HEK293T (cell line): ENCODE measurements at regions not wholly inside any gene's neighbourhood (a gene's known extent, or its start where the extent isn't known, plus 50 kb on each side); places are given as distances from the start of the nearest gene placed in this dataset.

ENCODE experiments used
- CTCF ChIA-PET: fragments of 350-600 bp; formaldehyde crosslinking; extraction: SDS; loops from one replicate; lab custom pipeline; 2021; ENCODE audit warnings: antibody characterized with exemption, inconsistent platforms; lab: Yijun Ruan, JAX
- POLR2A ChIA-PET: fragments of 350-600 bp; formaldehyde crosslinking; extraction: SDS; loops from one replicate; lab custom pipeline; 2020; ENCODE audit warnings: antibody characterized with exemption, inconsistent platforms; lab: Yijun Ruan, JAX
- DNase-seq: peaks from one replicate; pipeline ENCODE4 v3.0.0; 2012; ENCODE audit warnings: mixed read lengths; ENCODE audit errors: extremely low spot score
- ARNT ChIP-seq: fragments of 450-650 bp; IDR thresholded peaks from 2 replicates; pipeline ENCODE4 v1.6.1; 2017; ENCODE audit warnings: mild to moderate bottlenecking
- BHLHE40 ChIP-seq: fragments of 450-650 bp; IDR thresholded peaks from 2 replicates; pipeline ENCODE4 v1.6.1; 2016; ENCODE audit warnings: mild to moderate bottlenecking, moderate library complexity, borderline replicate concordance
- CTBP1 ChIP-seq: fragments of 450-650 bp; IDR thresholded peaks from 2 replicates; pipeline ENCODE4 v1.6.1; 2016; ENCODE audit warnings: borderline replicate concordance
- ELF4 ChIP-seq: fragments of 450-650 bp; IDR thresholded peaks from 2 replicates; pipeline ENCODE4 v1.6.1; 2017; ENCODE audit warnings: antibody characterized with exemption
- FOXA1 ChIP-seq: fragments of 450-650 bp; IDR thresholded peaks from 2 replicates; pipeline ENCODE4 v1.6.1; 2016; ENCODE audit warnings: mild to moderate bottlenecking
- FOXK2 ChIP-seq: fragments of 450-650 bp; IDR thresholded peaks from 2 replicates; pipeline ENCODE4 v1.6.1; 2016; ENCODE audit warnings: mild to moderate bottlenecking
- FOXM1 ChIP-seq: fragments of 450-650 bp; IDR thresholded peaks from 2 replicates; pipeline ENCODE4 v1.6.1; 2017; ENCODE audit warnings: mild to moderate bottlenecking, borderline replicate concordance
- HDGF ChIP-seq: fragments of 450-650 bp; IDR thresholded peaks from 2 replicates; pipeline ENCODE4 v1.6.1; 2017; ENCODE audit warnings: antibody characterized with exemption, borderline replicate concordance
- L3MBTL2 ChIP-seq: fragments of 450-650 bp; conservative IDR thresholded peaks from 2 replicates; pipeline ENCODE4 v1.6.1; 2016; ENCODE audit warnings: mild to moderate bottlenecking
- LEF1 ChIP-seq: fragments of 450-650 bp; IDR thresholded peaks from 2 replicates; pipeline ENCODE4 v1.6.1; 2017; ENCODE audit warnings: mild to moderate bottlenecking, borderline replicate concordance
- NFRKB ChIP-seq: fragments of 450-650 bp; IDR thresholded peaks from 2 replicates; pipeline ENCODE4 v1.6.1; 2016; ENCODE audit warnings: mild to moderate bottlenecking, moderate library complexity
- PKNOX1 ChIP-seq: fragments of 450-650 bp; IDR thresholded peaks from 2 replicates; pipeline ENCODE4 v1.6.1; 2016
- SP1 ChIP-seq: fragments of 450-650 bp; IDR thresholded peaks from 2 replicates; pipeline ENCODE4 v1.6.1; 2017
- SUZ12 ChIP-seq: fragments of 450-650 bp; IDR thresholded peaks from 2 replicates; pipeline ENCODE4 v1.6.1; 2016; ENCODE audit warnings: mild to moderate bottlenecking
- TARDBP ChIP-seq: fragments of 450-650 bp; IDR thresholded peaks from 2 replicates; pipeline ENCODE4 v1.6.1; 2016
- ZNF384 ChIP-seq: fragments of 450-650 bp; IDR thresholded peaks from 2 replicates; pipeline ENCODE4 v1.6.1; 2016

DNA sequence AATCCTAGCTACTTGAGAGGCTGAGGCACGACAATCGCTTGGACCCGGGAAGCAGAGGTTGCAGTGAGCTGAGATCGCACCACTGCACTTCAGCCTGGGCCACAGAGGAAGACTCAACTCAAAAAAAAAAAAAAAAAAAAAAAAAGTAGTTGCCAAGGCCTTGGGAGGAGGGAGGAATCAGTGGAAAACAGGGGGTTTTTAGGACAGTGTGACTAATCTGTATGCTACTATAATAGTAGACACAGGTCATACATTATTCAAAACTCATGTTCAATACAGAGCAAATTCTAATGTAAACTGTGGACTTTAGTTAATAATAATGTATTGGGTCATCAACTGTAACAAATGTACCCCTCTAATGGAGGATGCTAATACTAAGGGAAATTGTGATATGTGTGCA lies 51.7 kb upstream of the CTPS1 start:
- no peak for DNase-seq
- TF ChIP-seq TARDBP (no peak), FOXK2 (no peak), HDGF (no peak), ARNT (no peak), LEF1 (no peak)
- ChIA-PET POLR2A (no interaction called here), CTCF (interaction anchor here (1.1 kb wide), 1 partner anchor 21 kb away, joined by 3 read pairs; no protein-coding TSS in a partner anchor)

GRCh38 chr1:40928699-40929098 lies 50.8 kb upstream of the CTPS1 start:
- CTCF ChIA-PET = no interaction called here
- TF ChIP-seq FOXM1 (no peak), FOXK2 (no peak), ARNT (no peak), BHLHE40 (no peak), ELF4 (no peak), HDGF (no peak), TARDBP (no peak), SP1 (no peak), FOXA1 (no peak), CTBP1 (no peak), PKNOX1 (no peak), L3MBTL2 (no peak), LEF1 (no peak), SUZ12 (no peak), NFRKB (no peak), ZNF384 (no peak)
- POLR2A ChIA-PET = no interaction called here
- no peak for DNase-seq

DNA sequence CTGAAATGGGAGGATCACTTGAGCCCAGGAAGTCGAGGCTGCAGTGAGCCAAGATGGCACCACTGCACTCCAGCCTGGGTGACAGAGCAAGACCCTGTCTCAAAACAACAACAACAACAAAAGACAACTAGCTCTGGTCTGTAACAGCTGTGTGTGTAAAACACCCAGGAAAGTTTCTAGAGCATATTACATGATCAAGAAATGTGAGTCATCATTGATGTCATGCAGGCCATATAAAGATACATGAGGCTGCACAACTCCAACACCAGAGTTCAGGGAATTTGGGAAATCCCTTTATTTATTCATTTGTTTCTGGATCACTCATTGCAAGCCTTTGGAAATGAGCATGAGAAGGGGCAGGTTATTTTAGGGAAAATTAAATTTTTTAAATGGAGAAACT lies 50.3 kb upstream of the CTPS1 start:
- CTCF ChIA-PET = interaction anchor here (4.5 kb wide), 1 partner anchor 20 kb away, joined by 16 read pairs; no protein-coding TSS in a partner anchor
- DNase-seq = no peak
- no peak for TF ChIP-seq TARDBP
- no peak for TF ChIP-seq FOXK2
- TF ChIP-seq ELF4 = no peak
- POLR2A ChIA-PET = no interaction called here
